Keratinocyte (primary cell): ENCODE measurements at regions not wholly inside any gene's neighbourhood (a gene's known extent, or its start where the extent isn't known, plus 50 kb on each side); places are given as distances from the start of the nearest gene placed in this dataset.

Experiments
- CTCF ChIP-seq, 3 experiments: IDR thresholded peaks in 1 of 3; conservative IDR thresholded peaks in 1 of 3; optimal IDR thresholded peaks in 1 of 3; 2 replicates in 2 of 3; 3 replicates in 1 of 3; pipeline versions ENCODE3 to v1.5.1; 2011; ENCODE audit warnings: low read length in 3 of 3, mild to moderate bottlenecking in 3 of 3, moderate library complexity in 2 of 3, control low read depth in 1 of 3, inconsistent platforms in 1 of 3; ENCODE audit not compliant: insufficient read depth in 2 of 3; ENCODE audit errors: extremely low read depth in 1 of 3
- EZH2 ChIP-seq: IDR thresholded peaks from one replicate; pipeline ENCODE4 v1.6.1; 2012; ENCODE audit warnings: inconsistent platforms, mild to moderate bottlenecking, low read length, moderate library complexity

- no peak for TF ChIP-seq CTCF (optimal IDR thresholded peaks at IDR 0.05 in 1 of 3, IDR thresholded peaks at IDR 0.05 in 1 of 3, conservative IDR thresholded peaks at IDR 0.05 in 1 of 3; ENCODE audit: extremely low read depth in 1 of 3, insufficient read depth in 2 of 3, low read length in 3 of 3)
- TF ChIP-seq EZH2 = no peak
Measured at GRCh38 chr6:4509506-4509905, 266.7 kb upstream of the CDYL start.
